Adrenal gland (tissue), 5 donors: ENCODE measurements at regions not wholly inside any gene's neighbourhood (a gene's known extent, or its start where the extent isn't known, plus 50 kb on each side); places are given as distances from the start of the nearest gene placed in this dataset.

Source experiments
- POLR2A ChIP-seq, 2 donors: fragments of 450-650 bp; IDR thresholded peaks; one replicate each; pipeline ENCODE4 v1.6.1; 2017; ENCODE audit warnings: antibody characterized with exemption in 2 of 2, mild to moderate bottlenecking in 2 of 2, moderate library complexity in 1 of 2
- TF ChIP-seq, protein P1 (sequence below), 6 experiments: fragments of 450-650 bp in 4 of 6; fragments of 200-600 bp in 2 of 6; sonication (generic) in 1 of 6; IDR thresholded peaks; 1 replicate in 5 of 6; 2 replicates in 1 of 6; pipeline versions ENCODE4 v1.5.1 to v1.8.0; 2016 to 2021; ENCODE audit warnings: antibody characterized with exemption in 6 of 6, mild to moderate bottlenecking in 2 of 6, moderate library complexity in 1 of 6
- donor health status: DM: no; HTN: no; CAD: no.

- TF ChIP-seq, protein P1, sequence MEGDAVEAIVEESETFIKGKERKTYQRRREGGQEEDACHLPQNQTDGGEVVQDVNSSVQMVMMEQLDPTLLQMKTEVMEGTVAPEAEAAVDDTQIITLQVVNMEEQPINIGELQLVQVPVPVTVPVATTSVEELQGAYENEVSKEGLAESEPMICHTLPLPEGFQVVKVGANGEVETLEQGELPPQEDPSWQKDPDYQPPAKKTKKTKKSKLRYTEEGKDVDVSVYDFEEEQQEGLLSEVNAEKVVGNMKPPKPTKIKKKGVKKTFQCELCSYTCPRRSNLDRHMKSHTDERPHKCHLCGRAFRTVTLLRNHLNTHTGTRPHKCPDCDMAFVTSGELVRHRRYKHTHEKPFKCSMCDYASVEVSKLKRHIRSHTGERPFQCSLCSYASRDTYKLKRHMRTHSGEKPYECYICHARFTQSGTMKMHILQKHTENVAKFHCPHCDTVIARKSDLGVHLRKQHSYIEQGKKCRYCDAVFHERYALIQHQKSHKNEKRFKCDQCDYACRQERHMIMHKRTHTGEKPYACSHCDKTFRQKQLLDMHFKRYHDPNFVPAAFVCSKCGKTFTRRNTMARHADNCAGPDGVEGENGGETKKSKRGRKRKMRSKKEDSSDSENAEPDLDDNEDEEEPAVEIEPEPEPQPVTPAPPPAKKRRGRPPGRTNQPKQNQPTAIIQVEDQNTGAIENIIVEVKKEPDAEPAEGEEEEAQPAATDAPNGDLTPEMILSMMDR (IDR thresholded peaks at IDR 0.05): no peak
- TF ChIP-seq POLR2A (IDR thresholded peaks at IDR 0.05): no peak
These were observed 79.8 kb upstream of the HMCN1 start for GRCh38 chr1:185654199-185654951.
